22Rv1 (cell line): ENCODE measurements at regions not wholly inside any gene's neighbourhood (a gene's known extent, or its start where the extent isn't known, plus 50 kb on each side); places are given as distances from the start of the nearest gene placed in this dataset.

Experiments used
- CTCF ChIP-seq: fragments of 450-650 bp; IDR thresholded peaks from 2 replicates; pipeline ENCODE4 v1.5.1; 2017; ENCODE audit warnings: mild to moderate bottlenecking
- ZFX ChIP-seq: fragments of 450-650 bp; IDR thresholded peaks from 2 replicates; pipeline ENCODE4 v1.6.1; 2017; ENCODE audit warnings: antibody characterized with exemption, borderline replicate concordance

DNA sequence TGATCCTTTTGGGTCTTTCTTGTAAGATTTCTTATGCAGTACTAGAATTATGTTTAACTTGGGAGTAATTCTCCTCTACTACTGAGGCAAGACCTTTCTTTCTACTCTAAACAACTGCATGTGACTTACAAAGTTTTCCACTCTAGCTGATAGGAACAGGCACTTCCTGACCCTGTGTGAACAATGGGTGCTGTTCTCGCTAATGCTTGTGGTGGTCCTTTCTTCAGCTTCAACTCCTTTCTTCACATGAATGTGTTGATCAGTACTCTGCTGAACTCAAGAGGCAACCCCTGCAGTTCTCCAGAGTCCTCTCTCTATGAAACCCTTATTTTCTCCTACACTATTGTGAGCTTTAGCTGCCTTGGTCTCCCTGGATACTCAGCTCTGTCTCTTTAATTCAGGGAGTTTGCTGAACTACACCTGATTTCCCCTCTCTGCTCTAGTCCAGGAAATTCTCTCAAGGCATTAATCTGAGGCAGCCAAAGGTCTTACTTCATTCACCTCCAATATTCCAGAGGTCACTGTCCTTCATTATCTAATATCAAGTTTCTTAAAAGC is 484.6 kb upstream of the PIK3R1 start:
- TF ChIP-seq CTCF = no peak
- no peak for TF ChIP-seq ZFX
